SK-N-SH (cell line): ENCODE measurements at regions not wholly inside any gene's neighbourhood (a gene's known extent, or its start where the extent isn't known, plus 50 kb on each side); places are given as distances from the start of the nearest gene placed in this dataset.

Experiments used
- CTCF ChIA-PET: fragments of 300-600, 350-600 bp; formaldehyde crosslinking; extraction: SDS; loops from one replicate; lab custom pipeline; 2021; lab: Yijun Ruan, JAX
- POLR2A ChIA-PET: fragments of 350-600 bp; sonication (Branson Sonifier 250); formaldehyde crosslinking; extraction: SDS; loops from one replicate; lab custom pipeline; 2020; ENCODE audit warnings: antibody characterized with exemption, inconsistent platforms; lab: Yijun Ruan, JAX
- DNase-seq: peaks from one replicate; pipeline ENCODE4 v3.0.0; 2012
- H2AFZ ChIP-seq: fragments of 200-600 bp; sonication (generic); 2 replicates; pipeline ENCODE4 v1.8.1; 2016; ENCODE audit warnings: antibody characterized with exemption, mild to moderate bottlenecking, low read depth
- H3F3A ChIP-seq: fragments of 200-600 bp; sonication (generic); replicated peaks from 2 replicates; pipeline ENCODE3; 2016; ENCODE audit warnings: antibody characterized with exemption, mild to moderate bottlenecking; ENCODE audit not compliant: insufficient read depth
- H3K27ac ChIP-seq, 2 experiments: fragments of 200-500 bp in 1 of 2; fragments of 200-600 bp in 1 of 2; sonication (Bioruptor generic) in 1 of 2; sonication (generic), shearing (Covaris generic) in 1 of 2; 2 replicates each; pipeline versions ENCODE4 v1.5.1 to v1.6.1; 2014 to 2016; ENCODE audit warnings: low read depth in 2 of 2, inconsistent platforms in 1 of 2, low read length in 1 of 2, mild to moderate bottlenecking in 1 of 2, mixed read lengths in 1 of 2
- H3K27me3 ChIP-seq: fragments of 200-600 bp; sonication (generic), shearing (Covaris generic); 2 replicates; pipeline ENCODE4 v1.6.1; 2016; ENCODE audit warnings: mixed run types; ENCODE audit not compliant: insufficient read depth
- H3K36me3 ChIP-seq, 2 experiments: fragments of 200-500 bp in 1 of 2; fragments of 200-600 bp in 1 of 2; sonication (Bioruptor generic) in 1 of 2; sonication (generic) in 1 of 2; replicated peaks in 1 of 2; 2 replicates each; pipeline versions ENCODE3 to v1.5.1; 2014 to 2016; ENCODE audit warnings: low read length in 1 of 2, mild to moderate bottlenecking in 1 of 2; ENCODE audit not compliant: insufficient read depth in 2 of 2, control insufficient read depth in 1 of 2
- H3K4me1 ChIP-seq, 2 experiments: fragments of 200-500 bp in 1 of 2; fragments of 200-600 bp in 1 of 2; sonication (Bioruptor generic) in 1 of 2; sonication (generic), shearing (Covaris generic) in 1 of 2; 2 replicates each; pipeline versions ENCODE4 v1.5.1 to v1.6.1; 2014 to 2016; ENCODE audit warnings: low read depth in 1 of 2, low read length in 1 of 2, mixed run types in 1 of 2; ENCODE audit not compliant: insufficient read depth in 2 of 2, control insufficient read depth in 1 of 2
- H3K4me2 ChIP-seq: fragments of 200-600 bp; sonication (generic), shearing (Covaris generic); 2 replicates; pipeline ENCODE4 v1.6.1; 2017; ENCODE audit warnings: mixed run types
- H3K4me3 ChIP-seq, 2 experiments: fragments of 200-500 bp in 1 of 2; fragments of 200-600 bp in 1 of 2; sonication (Bioruptor generic) in 1 of 2; sonication (generic), shearing (Covaris generic) in 1 of 2; 2 replicates each; pipeline versions ENCODE4 v1.5.1 to v1.8.1; 2014 to 2016; ENCODE audit warnings: low read depth in 2 of 2, inconsistent platforms in 1 of 2, low read length in 1 of 2, mild to moderate bottlenecking in 1 of 2, mixed read lengths in 1 of 2, moderate library complexity in 1 of 2
- H3K79me2 ChIP-seq: fragments of 200-600 bp; sonication (generic); 2 replicates; pipeline ENCODE4 v1.8.1; 2017; ENCODE audit warnings: mild to moderate bottlenecking; ENCODE audit not compliant: insufficient read depth
- H3K9ac ChIP-seq: fragments of 200-600 bp; sonication (generic); 2 replicates; pipeline ENCODE4 v1.6.1; 2017; ENCODE audit warnings: mixed run types
- H3K9me2 ChIP-seq: fragments of 200-600 bp; sonication (generic); 2 replicates; pipeline ENCODE4 v1.6.1; 2017; ENCODE audit warnings: mixed run types
- H3K9me3 ChIP-seq: fragments of 200-600 bp; sonication (generic); 2 replicates; pipeline ENCODE4 v1.6.1; 2017; ENCODE audit warnings: mixed run types, mild to moderate bottlenecking, moderate library complexity
- H4K20me1 ChIP-seq: fragments of 200-600 bp; sonication (generic); 2 replicates; pipeline ENCODE4 v1.6.1; 2017; ENCODE audit warnings: mild to moderate bottlenecking, mixed run types; ENCODE audit not compliant: insufficient read depth
- FOSL2 ChIP-seq: IDR thresholded peaks from 2 replicates; pipeline ENCODE4 v1.4.0; 2012; ENCODE audit warnings: low read depth, mild to moderate bottlenecking, moderate library complexity, borderline replicate concordance
- FOXJ3 ChIP-seq: sonication (generic); formaldehyde crosslinking; IDR thresholded peaks from 2 replicates; pipeline ENCODE4 v1.5.1; 2020; ENCODE audit warnings: mild to moderate bottlenecking, missing genetic modification reagents
- GABPA ChIP-seq: IDR thresholded peaks from 2 replicates; pipeline ENCODE4 v1.4.0; 2012; ENCODE audit warnings: low read depth, mild to moderate bottlenecking
- GATA2 ChIP-seq: sonication (generic); formaldehyde crosslinking; IDR thresholded peaks from 2 replicates; pipeline ENCODE4 v1.5.0; 2020; ENCODE audit warnings: mild to moderate bottlenecking, missing genetic modification reagents
- JUND ChIP-seq: IDR thresholded peaks from 2 replicates; pipeline ENCODE4 v1.4.0; 2012
- MEF2A ChIP-seq: IDR thresholded peaks from 2 replicates; pipeline ENCODE4 v1.4.0; 2012; ENCODE audit warnings: low read depth, borderline replicate concordance
- MXI1 ChIP-seq: IDR thresholded peaks from 2 replicates; pipeline ENCODE4 v1.6.1; 2012; ENCODE audit warnings: mild to moderate bottlenecking, low read depth, low read length, improper control_type of control experiment
- NRF1 ChIP-seq: IDR thresholded peaks from 2 replicates; pipeline ENCODE4 v1.6.1; 2012; ENCODE audit warnings: low read depth, mild to moderate bottlenecking, low read length
- POLR2AphosphoS5 ChIP-seq: IDR thresholded peaks from 2 replicates; pipeline ENCODE4 v1.6.1; 2012; ENCODE audit warnings: low read depth, low read length
- RFX5 ChIP-seq: IDR thresholded peaks from 2 replicates; pipeline ENCODE4 v1.6.1; 2012; ENCODE audit warnings: mild to moderate bottlenecking, improper control_type of control experiment, low read length
- RXRA ChIP-seq: IDR thresholded peaks from 2 replicates; pipeline ENCODE4 v1.4.0; 2012; ENCODE audit warnings: low read depth, mild to moderate bottlenecking, borderline replicate concordance
- SMC3 ChIP-seq: IDR thresholded peaks from 2 replicates; pipeline ENCODE4 v1.6.1; 2012; ENCODE audit warnings: low read depth, low read length, improper control_type of control experiment
- TCF12 ChIP-seq: IDR thresholded peaks from 2 replicates; pipeline ENCODE4 v1.4.0; 2012
- YY1 ChIP-seq: IDR thresholded peaks from 2 replicates; pipeline ENCODE4 v1.4.0; 2012; ENCODE audit warnings: low read depth, mild to moderate bottlenecking
- WGBS: methylation state at CpG from one replicate; pipeline ENCODE4 v1.1.6; 2017; ENCODE audit warnings: low lambda C conversion rate; 5-methylcytosine and 5-hydroxymethylcytosine counted together
- TF ChIP-seq, protein P1 (sequence below): fragments of 150-350 bp; IDR thresholded peaks from 2 replicates; pipeline ENCODE4 v1.6.1; 2017; ENCODE audit warnings: antibody characterized with exemption, low read length, low read depth, borderline replicate concordance
- TF ChIP-seq, protein P2 (sequence below): IDR thresholded peaks from 2 replicates; pipeline ENCODE4 v1.4.0; 2012; ENCODE audit warnings: low read depth, borderline replicate concordance
- TF ChIP-seq, protein P3 (sequence below): IDR thresholded peaks from 2 replicates; pipeline ENCODE4; 2012
- TF ChIP-seq, protein P4 (sequence below): IDR thresholded peaks from 2 replicates; pipeline ENCODE4 v1.4.0; 2012; ENCODE audit warnings: low read depth, borderline replicate concordance
- TF ChIP-seq, protein P5 (sequence below): fragments of 150-350 bp; IDR thresholded peaks from 2 replicates; pipeline ENCODE4 v1.6.1; 2016; ENCODE audit warnings: mild to moderate bottlenecking, low read depth, low read length
- TF ChIP-seq, protein P6 (sequence below): IDR thresholded peaks from 2 replicates; pipeline ENCODE4 v1.6.1; 2012; ENCODE audit warnings: mild to moderate bottlenecking, low read depth, low read length, moderate library complexity

DNA sequence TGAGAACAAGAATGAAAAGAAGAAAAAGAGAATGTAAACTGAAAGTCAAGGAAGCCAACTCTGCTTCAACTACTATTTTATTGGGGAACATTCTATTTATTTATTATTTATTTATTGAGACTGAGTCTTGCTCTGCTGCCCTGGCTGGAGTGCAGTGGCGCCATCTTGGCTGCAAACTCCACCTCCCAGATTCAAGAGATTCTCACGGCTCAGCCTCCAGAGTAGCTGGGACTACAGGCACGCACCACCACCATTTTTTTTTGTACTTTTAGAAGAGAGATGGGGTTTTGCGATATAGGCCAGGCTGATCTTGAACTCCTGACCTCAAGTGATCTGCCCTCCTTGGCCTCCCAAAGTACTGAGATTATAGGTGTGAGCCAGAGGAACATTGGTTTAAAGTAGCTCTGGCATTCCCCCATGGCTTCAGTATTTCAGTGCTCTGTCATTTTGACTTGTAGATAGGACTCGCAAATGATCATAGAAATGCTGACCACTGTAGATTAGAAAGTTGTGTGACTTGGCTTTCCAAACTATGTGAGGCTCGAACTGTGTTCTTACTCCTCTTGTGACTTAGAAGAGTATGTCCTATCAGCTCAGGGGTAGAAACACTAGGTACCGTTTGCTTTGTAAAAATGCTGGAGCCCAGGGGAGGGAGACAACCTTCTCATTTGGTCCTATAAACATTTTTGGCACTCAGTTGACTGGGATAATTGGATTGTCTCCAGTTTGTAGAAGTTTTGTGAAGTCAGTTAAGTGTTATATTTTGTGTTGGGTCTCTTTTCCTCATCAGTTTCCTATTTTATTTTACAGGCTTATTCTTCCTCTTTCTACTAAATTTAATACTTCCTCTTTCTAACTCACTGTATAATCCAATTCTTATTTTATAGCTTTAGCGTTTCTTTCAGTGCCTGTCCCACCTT is 544.9 kb upstream of the CITED2 start:
- H4K20me1 ChIP-seq = no peaks in the 10 kb centered on the region
- POLR2A ChIA-PET = no interaction called here
- TF ChIP-seq GATA2 (CRISPR knock-in tag) (no peak), JUND (no peak), MEF2A (no peak), GABPA (no peak), POLR2AphosphoS5 (no peak), MXI1 (no peak), SMC3 (no peak), FOXJ3 (no peak), FOSL2 (no peak), NRF1 (no peak), YY1 (no peak), RFX5 (no peak), TCF12 (no peak), RXRA (no peak)
- TF ChIP-seq, protein P1, sequence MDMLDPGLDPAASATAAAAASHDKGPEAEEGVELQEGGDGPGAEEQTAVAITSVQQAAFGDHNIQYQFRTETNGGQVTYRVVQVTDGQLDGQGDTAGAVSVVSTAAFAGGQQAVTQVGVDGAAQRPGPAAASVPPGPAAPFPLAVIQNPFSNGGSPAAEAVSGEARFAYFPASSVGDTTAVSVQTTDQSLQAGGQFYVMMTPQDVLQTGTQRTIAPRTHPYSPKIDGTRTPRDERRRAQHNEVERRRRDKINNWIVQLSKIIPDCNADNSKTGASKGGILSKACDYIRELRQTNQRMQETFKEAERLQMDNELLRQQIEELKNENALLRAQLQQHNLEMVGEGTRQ = no peak
- TF ChIP-seq, protein P2, sequence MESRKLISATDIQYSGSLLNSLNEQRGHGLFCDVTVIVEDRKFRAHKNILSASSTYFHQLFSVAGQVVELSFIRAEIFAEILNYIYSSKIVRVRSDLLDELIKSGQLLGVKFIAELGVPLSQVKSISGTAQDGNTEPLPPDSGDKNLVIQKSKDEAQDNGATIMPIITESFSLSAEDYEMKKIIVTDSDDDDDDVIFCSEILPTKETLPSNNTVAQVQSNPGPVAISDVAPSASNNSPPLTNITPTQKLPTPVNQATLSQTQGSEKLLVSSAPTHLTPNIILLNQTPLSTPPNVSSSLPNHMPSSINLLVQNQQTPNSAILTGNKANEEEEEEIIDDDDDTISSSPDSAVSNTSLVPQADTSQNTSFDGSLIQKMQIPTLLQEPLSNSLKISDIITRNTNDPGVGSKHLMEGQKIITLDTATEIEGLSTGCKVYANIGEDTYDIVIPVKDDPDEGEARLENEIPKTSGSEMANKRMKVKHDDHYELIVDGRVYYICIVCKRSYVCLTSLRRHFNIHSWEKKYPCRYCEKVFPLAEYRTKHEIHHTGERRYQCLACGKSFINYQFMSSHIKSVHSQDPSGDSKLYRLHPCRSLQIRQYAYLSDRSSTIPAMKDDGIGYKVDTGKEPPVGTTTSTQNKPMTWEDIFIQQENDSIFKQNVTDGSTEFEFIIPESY = no peak
- TF ChIP-seq, protein P3, sequence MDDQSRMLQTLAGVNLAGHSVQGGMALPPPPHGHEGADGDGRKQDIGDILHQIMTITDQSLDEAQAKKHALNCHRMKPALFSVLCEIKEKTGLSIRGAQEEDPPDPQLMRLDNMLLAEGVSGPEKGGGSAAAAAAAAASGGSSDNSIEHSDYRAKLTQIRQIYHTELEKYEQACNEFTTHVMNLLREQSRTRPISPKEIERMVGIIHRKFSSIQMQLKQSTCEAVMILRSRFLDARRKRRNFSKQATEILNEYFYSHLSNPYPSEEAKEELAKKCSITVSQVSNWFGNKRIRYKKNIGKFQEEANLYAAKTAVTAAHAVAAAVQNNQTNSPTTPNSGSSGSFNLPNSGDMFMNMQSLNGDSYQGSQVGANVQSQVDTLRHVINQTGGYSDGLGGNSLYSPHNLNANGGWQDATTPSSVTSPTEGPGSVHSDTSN = no peak
- TF ChIP-seq, protein P4, sequence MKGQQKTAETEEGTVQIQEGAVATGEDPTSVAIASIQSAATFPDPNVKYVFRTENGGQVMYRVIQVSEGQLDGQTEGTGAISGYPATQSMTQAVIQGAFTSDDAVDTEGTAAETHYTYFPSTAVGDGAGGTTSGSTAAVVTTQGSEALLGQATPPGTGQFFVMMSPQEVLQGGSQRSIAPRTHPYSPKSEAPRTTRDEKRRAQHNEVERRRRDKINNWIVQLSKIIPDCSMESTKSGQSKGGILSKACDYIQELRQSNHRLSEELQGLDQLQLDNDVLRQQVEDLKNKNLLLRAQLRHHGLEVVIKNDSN = no peak
- TF ChIP-seq, protein P5, sequence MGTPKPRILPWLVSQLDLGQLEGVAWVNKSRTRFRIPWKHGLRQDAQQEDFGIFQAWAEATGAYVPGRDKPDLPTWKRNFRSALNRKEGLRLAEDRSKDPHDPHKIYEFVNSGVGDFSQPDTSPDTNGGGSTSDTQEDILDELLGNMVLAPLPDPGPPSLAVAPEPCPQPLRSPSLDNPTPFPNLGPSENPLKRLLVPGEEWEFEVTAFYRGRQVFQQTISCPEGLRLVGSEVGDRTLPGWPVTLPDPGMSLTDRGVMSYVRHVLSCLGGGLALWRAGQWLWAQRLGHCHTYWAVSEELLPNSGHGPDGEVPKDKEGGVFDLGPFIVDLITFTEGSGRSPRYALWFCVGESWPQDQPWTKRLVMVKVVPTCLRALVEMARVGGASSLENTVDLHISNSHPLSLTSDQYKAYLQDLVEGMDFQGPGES = no peak
- TF ChIP-seq, protein P6, sequence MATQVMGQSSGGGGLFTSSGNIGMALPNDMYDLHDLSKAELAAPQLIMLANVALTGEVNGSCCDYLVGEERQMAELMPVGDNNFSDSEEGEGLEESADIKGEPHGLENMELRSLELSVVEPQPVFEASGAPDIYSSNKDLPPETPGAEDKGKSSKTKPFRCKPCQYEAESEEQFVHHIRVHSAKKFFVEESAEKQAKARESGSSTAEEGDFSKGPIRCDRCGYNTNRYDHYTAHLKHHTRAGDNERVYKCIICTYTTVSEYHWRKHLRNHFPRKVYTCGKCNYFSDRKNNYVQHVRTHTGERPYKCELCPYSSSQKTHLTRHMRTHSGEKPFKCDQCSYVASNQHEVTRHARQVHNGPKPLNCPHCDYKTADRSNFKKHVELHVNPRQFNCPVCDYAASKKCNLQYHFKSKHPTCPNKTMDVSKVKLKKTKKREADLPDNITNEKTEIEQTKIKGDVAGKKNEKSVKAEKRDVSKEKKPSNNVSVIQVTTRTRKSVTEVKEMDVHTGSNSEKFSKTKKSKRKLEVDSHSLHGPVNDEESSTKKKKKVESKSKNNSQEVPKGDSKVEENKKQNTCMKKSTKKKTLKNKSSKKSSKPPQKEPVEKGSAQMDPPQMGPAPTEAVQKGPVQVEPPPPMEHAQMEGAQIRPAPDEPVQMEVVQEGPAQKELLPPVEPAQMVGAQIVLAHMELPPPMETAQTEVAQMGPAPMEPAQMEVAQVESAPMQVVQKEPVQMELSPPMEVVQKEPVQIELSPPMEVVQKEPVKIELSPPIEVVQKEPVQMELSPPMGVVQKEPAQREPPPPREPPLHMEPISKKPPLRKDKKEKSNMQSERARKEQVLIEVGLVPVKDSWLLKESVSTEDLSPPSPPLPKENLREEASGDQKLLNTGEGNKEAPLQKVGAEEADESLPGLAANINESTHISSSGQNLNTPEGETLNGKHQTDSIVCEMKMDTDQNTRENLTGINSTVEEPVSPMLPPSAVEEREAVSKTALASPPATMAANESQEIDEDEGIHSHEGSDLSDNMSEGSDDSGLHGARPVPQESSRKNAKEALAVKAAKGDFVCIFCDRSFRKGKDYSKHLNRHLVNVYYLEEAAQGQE = no peak
- no peaks in the 10 kb centered on the region for H3K36me3 ChIP-seq
- peaks cover 8% of the 10 kb centered on the region for H3K9me3 ChIP-seq
- no peaks in the 10 kb centered on the region for H3K9me2 ChIP-seq
- H2AFZ ChIP-seq = no peak overlapping the region
- H3K79me2 ChIP-seq = no peaks in the 10 kb centered on the region
- no peak overlapping the region for H3K4me2 ChIP-seq
- 82% methylated on average over 8 of the region's 8 CpGs for WGBS
- no peak overlapping the region for H3K4me3 ChIP-seq
- H3K9ac ChIP-seq = no peak overlapping the region
- CTCF ChIA-PET = no interaction called here
- DNase-seq = no peak
- H3K4me1 ChIP-seq = no peaks in the 10 kb centered on the region; a peak in 1 of 4 replicates
- no peaks in the 10 kb centered on the region for H3F3A ChIP-seq
- no peak overlapping the region for H3K27ac ChIP-seq
- no peaks in the 10 kb centered on the region for H3K27me3 ChIP-seq
